NB4 (cell line): ENCODE measurements at regions not wholly inside any gene's neighbourhood (a gene's known extent, or its start where the extent isn't known, plus 50 kb on each side); places are given as distances from the start of the nearest gene placed in this dataset.

Experiments used
- MYC ChIP-seq: IDR thresholded peaks from 2 replicates; pipeline ENCODE4 v1.6.1; 2011; ENCODE audit warnings: low read depth, low read length
- POLR2A ChIP-seq: IDR thresholded peaks from 2 replicates; pipeline ENCODE4 v1.6.1; 2011; ENCODE audit warnings: mild to moderate bottlenecking; ENCODE audit not compliant: insufficient read length; ENCODE audit errors: extremely low read depth
- TF ChIP-seq, protein P1 (sequence below): IDR thresholded peaks from one replicate; pipeline ENCODE4 v1.5.1; 2012; ENCODE audit warnings: low read depth, low read length
- TF ChIP-seq, protein P2 (sequence below): IDR thresholded peaks from 2 replicates; pipeline ENCODE4 v1.6.1; 2011; ENCODE audit warnings: low read depth, low read length

DNA sequence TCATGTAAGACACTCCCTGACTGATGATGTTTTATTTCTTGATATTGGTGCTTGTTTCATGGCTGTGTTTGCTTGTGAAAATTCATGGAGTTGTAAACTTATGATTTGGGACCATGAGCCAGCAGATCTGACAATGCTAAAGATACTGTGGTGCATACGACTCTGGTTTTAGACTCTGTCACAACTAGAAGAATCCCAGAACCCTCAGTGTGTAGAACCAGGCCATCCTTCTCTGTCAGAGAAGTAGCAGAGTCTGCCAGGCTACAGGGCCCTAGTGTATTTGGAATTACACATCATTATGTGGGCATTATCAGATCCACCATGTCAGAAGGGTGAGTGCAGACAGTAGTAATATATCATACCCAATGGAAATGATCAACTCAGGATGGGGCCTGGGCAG is 209.8 kb upstream of the POU2AF2 start:
- TF ChIP-seq, protein P1, sequence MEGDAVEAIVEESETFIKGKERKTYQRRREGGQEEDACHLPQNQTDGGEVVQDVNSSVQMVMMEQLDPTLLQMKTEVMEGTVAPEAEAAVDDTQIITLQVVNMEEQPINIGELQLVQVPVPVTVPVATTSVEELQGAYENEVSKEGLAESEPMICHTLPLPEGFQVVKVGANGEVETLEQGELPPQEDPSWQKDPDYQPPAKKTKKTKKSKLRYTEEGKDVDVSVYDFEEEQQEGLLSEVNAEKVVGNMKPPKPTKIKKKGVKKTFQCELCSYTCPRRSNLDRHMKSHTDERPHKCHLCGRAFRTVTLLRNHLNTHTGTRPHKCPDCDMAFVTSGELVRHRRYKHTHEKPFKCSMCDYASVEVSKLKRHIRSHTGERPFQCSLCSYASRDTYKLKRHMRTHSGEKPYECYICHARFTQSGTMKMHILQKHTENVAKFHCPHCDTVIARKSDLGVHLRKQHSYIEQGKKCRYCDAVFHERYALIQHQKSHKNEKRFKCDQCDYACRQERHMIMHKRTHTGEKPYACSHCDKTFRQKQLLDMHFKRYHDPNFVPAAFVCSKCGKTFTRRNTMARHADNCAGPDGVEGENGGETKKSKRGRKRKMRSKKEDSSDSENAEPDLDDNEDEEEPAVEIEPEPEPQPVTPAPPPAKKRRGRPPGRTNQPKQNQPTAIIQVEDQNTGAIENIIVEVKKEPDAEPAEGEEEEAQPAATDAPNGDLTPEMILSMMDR = no peak
- TF ChIP-seq, protein P2, sequence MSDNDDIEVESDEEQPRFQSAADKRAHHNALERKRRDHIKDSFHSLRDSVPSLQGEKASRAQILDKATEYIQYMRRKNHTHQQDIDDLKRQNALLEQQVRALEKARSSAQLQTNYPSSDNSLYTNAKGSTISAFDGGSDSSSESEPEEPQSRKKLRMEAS = no peak
- TF ChIP-seq MYC = no peak
- no peak for TF ChIP-seq POLR2A
